GM19240 (cell line): ENCODE measurements at regions not wholly inside any gene's neighbourhood (a gene's known extent, or its start where the extent isn't known, plus 50 kb on each side); places are given as distances from the start of the nearest gene placed in this dataset.
"Not testable (repeated sequence)": the region's sequence is repeated elsewhere in the genome, so short reads cannot be mapped to it uniquely, and the experiment has no call there.

Experiments used
- DNase-seq: peaks from one replicate; pipeline ENCODE4 v3.0.0; 2011; ENCODE audit warnings: low spot score; ENCODE audit not compliant: insufficient read length

GRCh38 chrX:13428053-13428786 is 108.4 kb upstream of the ATXN3L start:
- no peak for DNase-seq

GRCh38 chrX:13427441-13428052 is 107.7 kb upstream of the ATXN3L start:
- DNase-seq, result no peak

- DNase-seq, result no peak
Observed at GRCh38 chrX:13420545-13421183, 100.8 kb upstream of the ATXN3L start.

- DNase-seq, result no peak
Observed at GRCh38 chrX:13419918-13420317, 100.1 kb upstream of the ATXN3L start.

GRCh38 chrX:13419276-13419675 is 99.4 kb upstream of the ATXN3L start:
- no peak for DNase-seq

GRCh38 chrX:13418126-13419097 is 98.6 kb upstream of the ATXN3L start:
- no peak for DNase-seq

GRCh38 chrX:13415509-13415908 is 95.7 kb upstream of the ATXN3L start:
- DNase-seq, result no peak

GRCh38 chrX:13414006-13414647 is 94.3 kb upstream of the ATXN3L start:
- no peak for DNase-seq

- DNase-seq, result no peak
Observed at GRCh38 chrX:13412208-13412600, 92.4 kb upstream of the ATXN3L start.

- DNase-seq, result no peak
Observed at GRCh38 chrX:13411496-13412207, 91.8 kb upstream of the ATXN3L start.

GRCh38 chrX:13408599-13408998 is 88.7 kb upstream of the ATXN3L start:
- DNase-seq, result not testable (repeated sequence)

- DNase-seq, result not testable (repeated sequence)
Observed at GRCh38 chrX:13404777-13405176, 84.9 kb upstream of the ATXN3L start.

GRCh38 chrX:13404364-13404763 is 84.5 kb upstream of the ATXN3L start:
- no peak for DNase-seq

- DNase-seq, result no peak
Observed at GRCh38 chrX:13401724-13402123, 81.9 kb upstream of the ATXN3L start.

GRCh38 chrX:13398839-13399238 is 79.0 kb upstream of the ATXN3L start:
- DNase-seq, result no peak

- no peak for DNase-seq
Observed at GRCh38 chrX:13397878-13398818, 78.3 kb upstream of the ATXN3L start.

- no peak for DNase-seq
Observed at GRCh38 chrX:13396924-13397323, 77.1 kb upstream of the ATXN3L start.

GRCh38 chrX:13389501-13389900 is 69.6 kb upstream of the ATXN3L start:
- DNase-seq, result no peak
